ENCODE measurements at regions not wholly inside any gene's neighbourhood (a gene's known extent, or its start where the extent isn't known, plus 50 kb on each side); places are given as distances from the start of the nearest gene placed in this dataset.

DNA sequence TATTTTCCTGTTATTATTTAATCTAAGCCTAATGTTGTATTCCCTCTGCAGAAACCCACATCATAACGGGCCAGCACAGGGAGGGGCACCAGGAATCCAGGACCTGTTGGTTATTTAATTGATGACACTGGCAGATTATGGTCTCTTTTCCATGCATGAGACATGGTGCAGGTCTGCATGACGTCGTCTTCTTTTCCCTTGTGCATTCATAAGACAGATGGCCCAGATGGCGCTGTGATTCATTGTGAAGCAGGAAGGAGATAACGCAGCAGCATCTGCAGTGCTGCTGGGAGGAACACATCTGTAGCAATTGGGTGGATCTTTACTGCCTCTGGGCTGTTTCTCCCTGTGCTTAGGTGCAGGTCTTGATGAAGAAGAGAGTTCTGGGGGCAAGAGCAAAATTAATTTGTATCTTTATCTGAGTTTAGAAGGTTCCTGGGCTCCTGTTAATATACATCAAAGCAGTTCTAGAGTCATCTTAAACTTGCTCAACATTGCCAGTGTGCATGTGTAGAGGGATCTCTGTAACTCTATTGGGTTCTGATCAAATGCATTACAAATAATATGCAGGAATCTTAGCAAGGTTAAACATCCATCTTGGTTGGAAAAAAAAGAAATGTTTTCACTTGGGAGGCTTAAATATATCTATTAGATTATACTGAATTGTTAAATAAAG, 176.1 kb downstream of the PCSK1 start (continued):
- TF ChIP-seq CHD2 (IDR thresholded peaks at IDR 0.05; ENCODE audit: low read length, partially characterized antibody): peak; percentile 78
- TF ChIP-seq, protein P1, sequence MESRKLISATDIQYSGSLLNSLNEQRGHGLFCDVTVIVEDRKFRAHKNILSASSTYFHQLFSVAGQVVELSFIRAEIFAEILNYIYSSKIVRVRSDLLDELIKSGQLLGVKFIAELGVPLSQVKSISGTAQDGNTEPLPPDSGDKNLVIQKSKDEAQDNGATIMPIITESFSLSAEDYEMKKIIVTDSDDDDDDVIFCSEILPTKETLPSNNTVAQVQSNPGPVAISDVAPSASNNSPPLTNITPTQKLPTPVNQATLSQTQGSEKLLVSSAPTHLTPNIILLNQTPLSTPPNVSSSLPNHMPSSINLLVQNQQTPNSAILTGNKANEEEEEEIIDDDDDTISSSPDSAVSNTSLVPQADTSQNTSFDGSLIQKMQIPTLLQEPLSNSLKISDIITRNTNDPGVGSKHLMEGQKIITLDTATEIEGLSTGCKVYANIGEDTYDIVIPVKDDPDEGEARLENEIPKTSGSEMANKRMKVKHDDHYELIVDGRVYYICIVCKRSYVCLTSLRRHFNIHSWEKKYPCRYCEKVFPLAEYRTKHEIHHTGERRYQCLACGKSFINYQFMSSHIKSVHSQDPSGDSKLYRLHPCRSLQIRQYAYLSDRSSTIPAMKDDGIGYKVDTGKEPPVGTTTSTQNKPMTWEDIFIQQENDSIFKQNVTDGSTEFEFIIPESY (IDR thresholded peaks at IDR 0.05; ENCODE audit: borderline replicate concordance, low read depth): no peak
- peak; percentile 45; the same call in 1 of the 2 replicates for TF ChIP-seq TEAD4 (IDR thresholded peaks at IDR 0.05; ENCODE audit: borderline replicate concordance, insufficient read depth)
- TF ChIP-seq ELF1 (IDR thresholded peaks at IDR 0.05): peak; percentile 38; the same call in 1 of the 2 replicates
- TF ChIP-seq GABPA (IDR thresholded peaks at IDR 0.05; ENCODE audit: low read depth): no peak
- no peak for TF ChIP-seq TAF1 (IDR thresholded peaks at IDR 0.05; ENCODE audit: borderline replicate concordance, low read depth, low read length)
- peak; percentile 71 to 92; a peak in 3 of 4 replicates for TF ChIP-seq EP300 (IDR thresholded peaks at IDR 0.05; ENCODE audit: borderline replicate concordance in 1 of 2, low read depth in 1 of 2, low read length in 1 of 2)
- TF ChIP-seq RCOR1 (IDR thresholded peaks at IDR 0.05; ENCODE audit: low read length): peak; percentile 86
- TF ChIP-seq NRF1 (IDR thresholded peaks at IDR 0.05; ENCODE audit: low read depth, low read length): no peak

DNA sequence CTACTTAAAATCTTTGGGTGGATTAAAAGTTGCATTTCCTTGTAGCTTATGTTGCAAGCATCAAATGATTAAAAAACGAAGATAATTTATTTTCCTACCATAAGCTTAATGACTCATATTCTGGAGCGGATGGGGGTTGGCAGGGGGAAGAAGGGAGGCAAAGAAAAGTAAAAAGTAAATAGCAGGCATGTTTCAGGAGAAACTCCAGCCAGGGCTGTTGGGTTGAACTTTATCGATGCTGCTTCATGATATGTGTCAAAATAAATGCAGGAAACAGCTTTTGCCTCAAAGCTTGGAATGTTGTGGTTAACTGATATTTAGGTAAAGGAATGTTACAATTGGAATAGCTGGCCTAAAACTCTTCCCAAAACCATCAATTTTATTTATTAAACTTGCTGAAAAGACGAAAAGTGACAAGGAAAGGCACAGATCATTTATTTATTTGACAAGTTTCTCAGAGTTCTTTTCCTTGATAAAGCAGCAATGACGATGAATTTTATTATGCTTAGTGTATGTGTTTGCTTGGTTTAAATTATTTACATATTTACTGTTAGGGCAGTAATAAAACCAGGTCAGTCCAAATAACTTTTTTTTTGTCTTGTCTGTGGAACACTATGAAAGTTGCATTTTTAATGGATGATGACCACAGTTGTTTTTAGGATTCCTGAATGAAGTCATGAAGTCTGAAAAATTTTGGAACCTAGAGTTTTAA, 177.9 kb downstream of the PCSK1 start:
- ChIA-PET CTCF (interaction anchor here (0.8 to 1.4 kb wide), 2 partner anchors 17 to 82 kb away, joined by 3 to 4 read pairs; no protein-coding TSS in a partner anchor), POLR2A (no interaction called here)
- peaks cover 11 to 53% of the 10 kb centered on the region in 2 experiments for H3K4me1 ChIP-seq (ENCODE audit: control insufficient read depth in 1 of 2, insufficient read depth in 2 of 2, low read depth in 1 of 2, low read length in 1 of 2)
- H3K9ac ChIP-seq: peak overlapping the region; percentile 50
- DNase-seq: no peak
- H2AFZ ChIP-seq (ENCODE audit: low read depth): no peak overlapping the region
- peaks cover 67% of the 10 kb centered on the region for H3F3A ChIP-seq (replicated peaks; ENCODE audit: insufficient read depth)
- WGBS (ENCODE audit: low lambda C conversion rate): 10% methylated on average over 5 of the region's 5 CpGs
- no peaks in the 10 kb centered on the region for H3K9me2 ChIP-seq
- H3K27me3 ChIP-seq (ENCODE audit: insufficient read depth): no peaks in the 10 kb centered on the region
- peak overlapping the region in 1 of 2 experiments; percentile 18; a peak in 1 of 4 replicates for H3K4me3 ChIP-seq (ENCODE audit: low read depth in 2 of 2, low read length in 1 of 2)
- peak overlapping the region; percentile 51 for H3K4me2 ChIP-seq
- H3K27ac ChIP-seq (ENCODE audit: low read depth in 2 of 2, low read length in 1 of 2): peak overlapping the region; percentile 84 to 87; a peak in 3 of 4 replicates
- no peaks in the 10 kb centered on the region for H3K79me2 ChIP-seq (ENCODE audit: insufficient read depth)
- H3K9me3 ChIP-seq: peaks cover 4% of the 10 kb centered on the region; the same call in 1 of the 2 replicates
- no peaks in the 10 kb centered on the region for H4K20me1 ChIP-seq (ENCODE audit: insufficient read depth)
- H3K36me3 ChIP-seq (replicated peaks in 1 of 2; ENCODE audit: control insufficient read depth in 1 of 2, insufficient read depth in 2 of 2, low read length in 1 of 2): no peaks in the 10 kb centered on the region
- TF ChIP-seq SMC3 (IDR thresholded peaks at IDR 0.05; ENCODE audit: low read depth, low read length) (no peak), RFX5 (IDR thresholded peaks at IDR 0.05; ENCODE audit: low read length) (no peak), FOSL2 (IDR thresholded peaks at IDR 0.05; ENCODE audit: borderline replicate concordance, low read depth) (peak; percentile 85), MXI1 (IDR thresholded peaks at IDR 0.05; ENCODE audit: low read depth, low read length) (no peak), YY1 (IDR thresholded peaks at IDR 0.05; ENCODE audit: low read depth) (peak; percentile 32; the same call in 1 of the 2 replicates), CTCF (IDR thresholded peaks at IDR 0.05) (no peak), ELF1 (IDR thresholded peaks at IDR 0.05) (peak; percentile 39), TAF1 (IDR thresholded peaks at IDR 0.05; ENCODE audit: borderline replicate concordance, low read depth, low read length) (no peak), EP300 (IDR thresholded peaks at IDR 0.05; ENCODE audit: borderline replicate concordance in 1 of 2, low read depth in 1 of 2, low read length in 1 of 2) (peak; percentile 66 to 98), FOXM1 (IDR thresholded peaks at IDR 0.05; ENCODE audit: low read depth) (peak; percentile 91; the same call in 1 of the 2 replicates), RCOR1 (IDR thresholded peaks at IDR 0.05; ENCODE audit: low read length) (no peak), SIN3A (IDR thresholded peaks at IDR 0.05; ENCODE audit: borderline replicate concordance, low read depth, low read length) (peak; percentile 68; the same call in 1 of the 2 replicates), GATA2 (CRISPR knock-in tag; IDR thresholded peaks at IDR 0.05) (no peak), TCF12 (IDR thresholded peaks at IDR 0.05) (peak; percentile 97), IRF3 (IDR thresholded peaks at IDR 0.05; ENCODE audit: low read depth, low read length) (no peak), CHD2 (IDR thresholded peaks at IDR 0.05; ENCODE audit: low read length, partially characterized antibody) (no peak)
- TF ChIP-seq, protein P2, sequence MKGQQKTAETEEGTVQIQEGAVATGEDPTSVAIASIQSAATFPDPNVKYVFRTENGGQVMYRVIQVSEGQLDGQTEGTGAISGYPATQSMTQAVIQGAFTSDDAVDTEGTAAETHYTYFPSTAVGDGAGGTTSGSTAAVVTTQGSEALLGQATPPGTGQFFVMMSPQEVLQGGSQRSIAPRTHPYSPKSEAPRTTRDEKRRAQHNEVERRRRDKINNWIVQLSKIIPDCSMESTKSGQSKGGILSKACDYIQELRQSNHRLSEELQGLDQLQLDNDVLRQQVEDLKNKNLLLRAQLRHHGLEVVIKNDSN (IDR thresholded peaks at IDR 0.05; ENCODE audit: borderline replicate concordance, low read depth): no peak
- TF ChIP-seq, protein P3, sequence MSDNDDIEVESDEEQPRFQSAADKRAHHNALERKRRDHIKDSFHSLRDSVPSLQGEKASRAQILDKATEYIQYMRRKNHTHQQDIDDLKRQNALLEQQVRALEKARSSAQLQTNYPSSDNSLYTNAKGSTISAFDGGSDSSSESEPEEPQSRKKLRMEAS (IDR thresholded peaks at IDR 0.05; ENCODE audit: low read depth): peak; percentile 52; the same call in 1 of the 2 replicates

Data from SK-N-SH (cell line).